ENCODE measurements at regions not wholly inside any gene's neighbourhood (a gene's known extent, or its start where the extent isn't known, plus 50 kb on each side); places are given as distances from the start of the nearest gene placed in this dataset.

DNA sequence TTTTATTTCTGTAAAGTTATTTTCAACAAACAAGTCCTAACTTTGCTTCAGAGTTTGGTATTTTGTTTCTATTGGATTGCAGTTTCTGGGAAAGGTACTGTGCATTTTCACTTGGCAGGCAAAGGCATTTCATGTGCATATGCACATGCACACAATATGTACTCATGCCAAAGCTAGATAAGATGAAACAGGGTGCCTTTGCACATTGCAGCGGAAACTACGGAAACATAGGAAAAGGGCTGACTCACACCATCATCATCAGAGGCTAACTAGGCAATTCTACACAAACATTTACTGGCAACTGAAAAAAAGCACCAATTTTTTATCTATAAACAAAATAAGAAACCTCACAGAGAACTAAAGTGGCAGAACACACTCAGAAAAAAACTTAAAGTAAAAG lies 550.6 kb upstream of the NECTIN3 start:
- TF ChIP-seq, protein P1, sequence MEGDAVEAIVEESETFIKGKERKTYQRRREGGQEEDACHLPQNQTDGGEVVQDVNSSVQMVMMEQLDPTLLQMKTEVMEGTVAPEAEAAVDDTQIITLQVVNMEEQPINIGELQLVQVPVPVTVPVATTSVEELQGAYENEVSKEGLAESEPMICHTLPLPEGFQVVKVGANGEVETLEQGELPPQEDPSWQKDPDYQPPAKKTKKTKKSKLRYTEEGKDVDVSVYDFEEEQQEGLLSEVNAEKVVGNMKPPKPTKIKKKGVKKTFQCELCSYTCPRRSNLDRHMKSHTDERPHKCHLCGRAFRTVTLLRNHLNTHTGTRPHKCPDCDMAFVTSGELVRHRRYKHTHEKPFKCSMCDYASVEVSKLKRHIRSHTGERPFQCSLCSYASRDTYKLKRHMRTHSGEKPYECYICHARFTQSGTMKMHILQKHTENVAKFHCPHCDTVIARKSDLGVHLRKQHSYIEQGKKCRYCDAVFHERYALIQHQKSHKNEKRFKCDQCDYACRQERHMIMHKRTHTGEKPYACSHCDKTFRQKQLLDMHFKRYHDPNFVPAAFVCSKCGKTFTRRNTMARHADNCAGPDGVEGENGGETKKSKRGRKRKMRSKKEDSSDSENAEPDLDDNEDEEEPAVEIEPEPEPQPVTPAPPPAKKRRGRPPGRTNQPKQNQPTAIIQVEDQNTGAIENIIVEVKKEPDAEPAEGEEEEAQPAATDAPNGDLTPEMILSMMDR (IDR thresholded peaks at IDR 0.05; ENCODE audit: poor library complexity): no peak
- TF ChIP-seq EZH2 (IDR thresholded peaks at IDR 0.05; ENCODE audit: borderline replicate concordance): no peak
